SU-DHL-6 (cell line): ENCODE measurements at regions not wholly inside any gene's neighbourhood (a gene's known extent, or its start where the extent isn't known, plus 50 kb on each side); places are given as distances from the start of the nearest gene placed in this dataset.

Source experiments
- EZH2phosphoT487 ChIP-seq: fragments of 200-600 bp; sonication (generic), shearing (Covaris generic); conservative IDR thresholded peaks from 2 replicates; pipeline ENCODE4 v1.6.1; 2018; ENCODE audit warnings: mild to moderate bottlenecking, antibody characterized with exemption, low read length, moderate library complexity, mixed read lengths
- TF ChIP-seq, protein P1 (sequence below): fragments of 200-600 bp; sonication (generic); IDR thresholded peaks from one replicate; pipeline ENCODE4 v1.5.1; 2017; ENCODE audit warnings: antibody characterized with exemption, mild to moderate bottlenecking, low read length, moderate library complexity; ENCODE audit not compliant: insufficient read depth, poor library complexity, severe bottlenecking

DNA sequence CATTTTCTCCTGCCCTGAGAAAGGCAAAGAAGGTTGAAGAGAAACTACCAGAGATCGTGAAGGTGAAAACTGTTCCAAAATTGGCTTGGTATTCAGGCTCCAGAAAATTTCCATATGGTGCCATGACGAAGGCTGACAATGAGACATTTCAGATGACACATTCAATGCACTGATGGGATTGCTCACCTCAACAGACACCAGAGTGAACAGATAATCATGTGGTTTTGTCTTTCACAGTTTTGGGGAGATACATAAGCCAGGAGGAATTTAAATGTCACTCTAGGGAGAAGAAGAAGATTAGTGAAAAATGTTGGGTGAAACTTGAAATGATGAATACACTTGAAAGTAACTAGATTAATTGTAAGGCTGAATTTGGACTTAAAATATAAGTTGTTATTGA lies 339.7 kb upstream of the EPHA3 start:
- TF ChIP-seq, protein P1, sequence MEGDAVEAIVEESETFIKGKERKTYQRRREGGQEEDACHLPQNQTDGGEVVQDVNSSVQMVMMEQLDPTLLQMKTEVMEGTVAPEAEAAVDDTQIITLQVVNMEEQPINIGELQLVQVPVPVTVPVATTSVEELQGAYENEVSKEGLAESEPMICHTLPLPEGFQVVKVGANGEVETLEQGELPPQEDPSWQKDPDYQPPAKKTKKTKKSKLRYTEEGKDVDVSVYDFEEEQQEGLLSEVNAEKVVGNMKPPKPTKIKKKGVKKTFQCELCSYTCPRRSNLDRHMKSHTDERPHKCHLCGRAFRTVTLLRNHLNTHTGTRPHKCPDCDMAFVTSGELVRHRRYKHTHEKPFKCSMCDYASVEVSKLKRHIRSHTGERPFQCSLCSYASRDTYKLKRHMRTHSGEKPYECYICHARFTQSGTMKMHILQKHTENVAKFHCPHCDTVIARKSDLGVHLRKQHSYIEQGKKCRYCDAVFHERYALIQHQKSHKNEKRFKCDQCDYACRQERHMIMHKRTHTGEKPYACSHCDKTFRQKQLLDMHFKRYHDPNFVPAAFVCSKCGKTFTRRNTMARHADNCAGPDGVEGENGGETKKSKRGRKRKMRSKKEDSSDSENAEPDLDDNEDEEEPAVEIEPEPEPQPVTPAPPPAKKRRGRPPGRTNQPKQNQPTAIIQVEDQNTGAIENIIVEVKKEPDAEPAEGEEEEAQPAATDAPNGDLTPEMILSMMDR: no peak
- TF ChIP-seq EZH2phosphoT487: no peak
